Small intestine (tissue), 7 donors: ENCODE measurements at regions not wholly inside any gene's neighbourhood (a gene's known extent, or its start where the extent isn't known, plus 50 kb on each side); places are given as distances from the start of the nearest gene placed in this dataset.

Experiments used
- DNase-seq, 2 donors: peaks; one replicate each; pipeline versions ENCODE4 v3.0.0 to v3.0.0-alpha.2; 2013
- FAIRE-seq: peaks from 2 replicates; lab custom pipeline; 2012; peaks lifted over from hg19 to GRCh38; lab: Jason Lieb, UNC
- H3K27ac ChIP-seq, 3 donors: one replicate each; pipeline ENCODE4 v1.5.1; 2013; ENCODE audit warnings: low read length in 2 of 3, mild to moderate bottlenecking in 2 of 3, control low read depth in 1 of 3, inconsistent platforms in 1 of 3, low read depth in 1 of 3, moderate library complexity in 1 of 3
- H3K27me3 ChIP-seq, 3 donors: one replicate each; pipeline ENCODE4 v1.6.1; 2013; ENCODE audit warnings: low read length in 3 of 3, inconsistent platforms in 1 of 3; ENCODE audit not compliant: control insufficient read depth in 3 of 3, insufficient read depth in 3 of 3
- H3K36me3 ChIP-seq, 3 donors: one replicate each; pipeline ENCODE4 v1.6.1; 2013; ENCODE audit warnings: low read length in 3 of 3, inconsistent platforms in 1 of 3, low read depth in 1 of 3, mild to moderate bottlenecking in 1 of 3, moderate library complexity in 1 of 3; ENCODE audit not compliant: control insufficient read depth in 3 of 3, insufficient read depth in 2 of 3
- H3K4me1 ChIP-seq, 3 donors: one replicate each; pipeline ENCODE4 v1.6.1; 2013; ENCODE audit warnings: low read length in 2 of 3, inconsistent platforms in 1 of 3, low read depth in 1 of 3, mild to moderate bottlenecking in 1 of 3, moderate library complexity in 1 of 3; ENCODE audit not compliant: control insufficient read depth in 3 of 3, insufficient read depth in 2 of 3
- H3K4me3 ChIP-seq, 3 donors: one replicate each; pipeline ENCODE4 v1.5.1; 2013; ENCODE audit warnings: low read length in 3 of 3, control low read depth in 1 of 3, inconsistent platforms in 1 of 3, low read depth in 1 of 3, mild to moderate bottlenecking in 1 of 3, moderate library complexity in 1 of 3
- H3K9me3 ChIP-seq, 2 donors: one replicate each; pipeline ENCODE4 v1.6.1; 2013; ENCODE audit warnings: low read depth in 1 of 2, low read length in 1 of 2; ENCODE audit not compliant: control insufficient read depth in 2 of 2, insufficient read depth in 1 of 2
- WGBS, 3 donors: extraction: QIAGEN DNeasy Blood & Tissue Kit; methylation state at CpG; one replicate each; pipeline ENCODE4 v1.1.7; 2013; 5-methylcytosine and 5-hydroxymethylcytosine counted together
- donor health status: healthy with polysubstance abuse.
- donor health status: control.
- donor health status: control.
- donor health status: Bipolar disorder and iron deficiency.
- donor health status: healthy.

DNA sequence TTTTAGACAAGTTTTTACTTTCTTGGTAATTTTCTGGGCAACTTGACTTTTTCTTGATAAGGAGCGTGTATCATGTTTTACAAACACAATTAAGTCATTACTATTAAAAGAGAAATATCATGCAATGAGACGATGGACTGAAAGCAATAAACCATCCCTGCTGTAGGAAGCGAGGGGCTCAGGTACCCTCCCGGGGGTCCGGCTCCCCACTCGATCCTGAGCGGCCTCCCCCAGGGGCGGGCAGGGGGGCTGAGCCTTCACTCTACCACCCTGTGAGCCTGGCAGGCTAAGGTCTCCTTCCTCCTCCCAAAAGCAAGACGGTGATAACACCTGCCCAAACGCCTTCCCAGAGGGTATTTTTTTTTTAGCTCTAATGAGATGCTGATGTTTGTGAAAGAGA is 51.8 kb upstream of the ADGRA1 start:
- no peak overlapping the region for H3K4me3 ChIP-seq
- no peak for FAIRE-seq
- DNase-seq = no peak
- H3K27me3 ChIP-seq = peaks cover 0 to 33% (median 0%) of the 10 kb centered on the region in 3 donors
- no peaks in the 10 kb centered on the region for H3K4me1 ChIP-seq
- no peaks in the 10 kb centered on the region for H3K36me3 ChIP-seq
- WGBS, 3 donors = 20 to 43% (median 36%) methylated on average over 10 of the region's 10 CpGs
- no peak overlapping the region for H3K27ac ChIP-seq
- no peaks in the 10 kb centered on the region for H3K9me3 ChIP-seq

DNA sequence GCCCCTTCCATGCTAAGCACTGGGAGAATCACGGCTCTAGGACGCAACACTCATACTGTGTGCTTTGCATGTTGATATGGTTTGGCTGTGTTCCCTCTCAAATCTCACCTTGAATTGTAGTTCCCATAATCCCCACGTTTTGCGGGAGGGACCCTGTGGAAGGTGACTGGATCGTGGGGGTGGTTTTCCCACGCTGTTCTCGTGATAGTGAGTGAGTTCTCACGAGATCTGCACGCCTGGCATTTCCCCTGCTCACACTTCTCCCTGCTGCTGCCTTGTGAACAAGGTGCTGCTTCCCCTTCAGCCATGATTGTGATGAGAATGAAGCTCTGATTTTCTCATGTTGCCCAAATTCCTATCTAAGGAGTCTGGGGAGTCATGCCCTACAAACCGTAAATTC is 53.0 kb upstream of the ADGRA1 start:
- Histone ChIP-seq H3K4me3 (no peak overlapping the region), H3K27me3 (peaks cover 0 to 32% (median 0%) of the 10 kb centered on the region in 3 donors), H3K4me1 (no peaks in the 10 kb centered on the region), H3K9me3 (no peaks in the 10 kb centered on the region), H3K27ac (no peak overlapping the region), H3K36me3 (no peaks in the 10 kb centered on the region)
- WGBS, 3 donors = 48 to 61% (median 51%) methylated on average over 10 of the region's 10 CpGs
- FAIRE-seq = no peak
- DNase-seq = no peak

GRCh38 chr10:133034092-133034491 is 53.6 kb upstream of the ADGRA1 start:
- WGBS, 3 donors = 84 to 88% (median 86%) methylated on average over 10 of the region's 10 CpGs
- H3K4me3 ChIP-seq = no peak overlapping the region
- FAIRE-seq (no peak), DNase-seq (no peak)
- H3K36me3 ChIP-seq = no peaks in the 10 kb centered on the region
- H3K9me3 ChIP-seq = no peaks in the 10 kb centered on the region
- peaks cover 0 to 25% (median 0%) of the 10 kb centered on the region in 3 donors for H3K27me3 ChIP-seq
- no peak overlapping the region for H3K27ac ChIP-seq
- no peaks in the 10 kb centered on the region for H3K4me1 ChIP-seq

- H3K27ac ChIP-seq = no peak overlapping the region
- peaks cover 0 to 23% (median 0%) of the 10 kb centered on the region in 3 donors for H3K27me3 ChIP-seq
- WGBS, 3 donors = 79 to 92% (median 87%) methylated on average over 11 of the region's 11 CpGs
- no peaks in the 10 kb centered on the region for H3K36me3 ChIP-seq
- FAIRE-seq = no peak
- no peaks in the 10 kb centered on the region for H3K4me1 ChIP-seq
- H3K4me3 ChIP-seq = no peak overlapping the region
- no peak for DNase-seq
- no peaks in the 10 kb centered on the region for H3K9me3 ChIP-seq
Measured at GRCh38 chr10:133033742-133034048, 54.0 kb upstream of the ADGRA1 start.

DNA sequence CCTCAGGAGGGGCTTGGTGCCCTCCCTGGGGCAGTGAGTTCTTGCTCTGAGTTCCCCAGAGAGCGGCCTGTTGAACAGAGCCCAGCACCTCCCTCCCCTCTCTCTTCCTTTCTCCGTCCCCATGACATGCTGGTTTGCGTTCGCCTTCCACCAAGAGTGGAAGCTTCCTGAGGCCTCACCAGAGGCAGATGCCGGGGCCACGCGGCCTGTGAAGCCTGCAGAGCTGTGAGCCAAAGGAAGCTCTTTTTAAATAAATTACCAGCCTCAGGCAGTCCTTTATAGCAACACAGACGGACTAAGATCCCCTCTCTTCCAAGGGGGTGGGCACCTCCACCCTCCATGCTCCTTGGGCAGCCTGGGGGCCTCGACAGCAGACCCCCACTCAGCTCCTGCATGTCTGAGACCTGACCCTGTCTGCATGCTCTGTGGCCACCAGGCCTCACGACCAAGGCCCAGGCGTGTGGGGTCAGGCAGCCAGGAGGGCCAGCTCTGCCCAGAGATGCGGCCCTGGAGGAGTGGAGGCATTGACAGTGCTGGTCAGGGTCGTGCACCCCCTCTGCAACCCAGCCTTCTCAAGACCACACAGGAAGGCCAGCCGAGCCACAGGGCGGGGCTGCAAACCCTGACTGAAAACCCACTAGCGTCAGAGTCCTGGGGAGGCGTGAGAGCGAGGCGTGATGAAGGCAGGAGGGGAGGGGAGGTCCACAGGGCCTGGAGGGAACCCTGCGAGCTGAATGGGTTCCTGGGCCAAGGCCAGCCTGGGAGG is 54.6 kb upstream of the ADGRA1 start:
- H3K4me1 ChIP-seq = no peaks in the 10 kb centered on the region
- no peaks in the 10 kb centered on the region for H3K36me3 ChIP-seq
- H3K27ac ChIP-seq = no peak overlapping the region
- WGBS, 3 donors = 74 to 79% (median 75%) methylated on average over 20 of the region's 20 CpGs
- H3K27me3 ChIP-seq = peaks cover 0 to 19% (median 0%) of the 10 kb centered on the region in 3 donors
- FAIRE-seq (no peak), DNase-seq (no peak)
- H3K4me3 ChIP-seq = no peak overlapping the region
- H3K9me3 ChIP-seq = no peaks in the 10 kb centered on the region

GRCh38 chr10:133032231-133032630 is 55.5 kb upstream of the ADGRA1 start:
- peaks cover 0 to 19% (median 0%) of the 10 kb centered on the region in 3 donors for H3K27me3 ChIP-seq
- no peaks in the 10 kb centered on the region for H3K36me3 ChIP-seq
- WGBS, 3 donors = 93 to 95% (median 94%) methylated on average over 13 of the region's 13 CpGs
- FAIRE-seq (no peak), DNase-seq (no peak)
- no peak overlapping the region for H3K4me3 ChIP-seq
- no peak overlapping the region for H3K27ac ChIP-seq
- H3K9me3 ChIP-seq = no peaks in the 10 kb centered on the region
- H3K4me1 ChIP-seq = no peaks in the 10 kb centered on the region

- WGBS, 3 donors = 82 to 84% (median 82%) methylated on average over 17 to 19 of the region's 19 CpGs
- FAIRE-seq = no peak
- no peaks in the 10 kb centered on the region for H3K36me3 ChIP-seq
- H3K27me3 ChIP-seq = peaks cover 0 to 19% (median 0%) of the 10 kb centered on the region in 3 donors
- H3K4me3 ChIP-seq = no peak overlapping the region
- no peaks in the 10 kb centered on the region for H3K9me3 ChIP-seq
- DNase-seq = no peak
- H3K27ac ChIP-seq = no peak overlapping the region
- H3K4me1 ChIP-seq = no peaks in the 10 kb centered on the region
Measured at GRCh38 chr10:133031541-133032125, 56.1 kb upstream of the ADGRA1 start.

GRCh38 chr10:133030781-133031180 is 56.9 kb upstream of the ADGRA1 start:
- no peaks in the 10 kb centered on the region for H3K36me3 ChIP-seq
- peaks cover 0 to 16% (median 0%) of the 10 kb centered on the region in 3 donors for H3K27me3 ChIP-seq
- 37 to 46% (median 44%) methylated on average over 28 of the region's 28 CpGs for WGBS, 3 donors
- H3K27ac ChIP-seq = no peak overlapping the region
- no peak overlapping the region for H3K4me3 ChIP-seq
- no peak for FAIRE-seq
- no peaks in the 10 kb centered on the region for H3K9me3 ChIP-seq
- DNase-seq = no peak
- H3K4me1 ChIP-seq = no peaks in the 10 kb centered on the region
